Endothelial cell (in vitro differentiated cells): ENCODE measurements at regions not wholly inside any gene's neighbourhood (a gene's known extent, or its start where the extent isn't known, plus 50 kb on each side); places are given as distances from the start of the nearest gene placed in this dataset.

Experiments
- DNase-seq: peaks from one replicate; pipeline ENCODE4 v3.0.0; 2021; ENCODE audit warnings: low spot score
- H3K27ac Mint-ChIP-seq: one replicate; pipeline ENCODE4 v1.8.0; 2021; ENCODE audit warnings: mixed read lengths, inconsistent platforms; ENCODE audit not compliant: unreplicated experiment
- H3K27me3 Mint-ChIP-seq: one replicate; pipeline ENCODE4 v1.8.0; 2021; ENCODE audit warnings: mild to moderate bottlenecking, moderate library complexity, mixed read lengths, inconsistent platforms; ENCODE audit not compliant: unreplicated experiment
- H3K36me3 Mint-ChIP-seq: one replicate; pipeline ENCODE4 v1.8.0; 2021; ENCODE audit warnings: mild to moderate bottlenecking, low read depth, mixed read lengths, inconsistent platforms; ENCODE audit not compliant: unreplicated experiment
- H3K4me1 Mint-ChIP-seq: one replicate; pipeline ENCODE4 v1.8.0; 2021; ENCODE audit warnings: mild to moderate bottlenecking, mixed read lengths, inconsistent platforms; ENCODE audit not compliant: unreplicated experiment
- H3K4me3 Mint-ChIP-seq: one replicate; pipeline ENCODE4 v1.8.0; 2021; ENCODE audit warnings: mild to moderate bottlenecking, mixed read lengths, inconsistent platforms; ENCODE audit not compliant: unreplicated experiment
- H3K9me3 Mint-ChIP-seq: one replicate; pipeline ENCODE4 v1.8.0; 2021; ENCODE audit warnings: mixed read lengths, inconsistent platforms; ENCODE audit not compliant: unreplicated experiment
- TF ChIP-seq, protein P1 (sequence below): fragments of 200-600 bp; sonication (generic); IDR thresholded peaks from one replicate; pipeline ENCODE4 v1.5.0; 2021; ENCODE audit warnings: antibody characterized with exemption; ENCODE audit not compliant: unreplicated experiment

DNA sequence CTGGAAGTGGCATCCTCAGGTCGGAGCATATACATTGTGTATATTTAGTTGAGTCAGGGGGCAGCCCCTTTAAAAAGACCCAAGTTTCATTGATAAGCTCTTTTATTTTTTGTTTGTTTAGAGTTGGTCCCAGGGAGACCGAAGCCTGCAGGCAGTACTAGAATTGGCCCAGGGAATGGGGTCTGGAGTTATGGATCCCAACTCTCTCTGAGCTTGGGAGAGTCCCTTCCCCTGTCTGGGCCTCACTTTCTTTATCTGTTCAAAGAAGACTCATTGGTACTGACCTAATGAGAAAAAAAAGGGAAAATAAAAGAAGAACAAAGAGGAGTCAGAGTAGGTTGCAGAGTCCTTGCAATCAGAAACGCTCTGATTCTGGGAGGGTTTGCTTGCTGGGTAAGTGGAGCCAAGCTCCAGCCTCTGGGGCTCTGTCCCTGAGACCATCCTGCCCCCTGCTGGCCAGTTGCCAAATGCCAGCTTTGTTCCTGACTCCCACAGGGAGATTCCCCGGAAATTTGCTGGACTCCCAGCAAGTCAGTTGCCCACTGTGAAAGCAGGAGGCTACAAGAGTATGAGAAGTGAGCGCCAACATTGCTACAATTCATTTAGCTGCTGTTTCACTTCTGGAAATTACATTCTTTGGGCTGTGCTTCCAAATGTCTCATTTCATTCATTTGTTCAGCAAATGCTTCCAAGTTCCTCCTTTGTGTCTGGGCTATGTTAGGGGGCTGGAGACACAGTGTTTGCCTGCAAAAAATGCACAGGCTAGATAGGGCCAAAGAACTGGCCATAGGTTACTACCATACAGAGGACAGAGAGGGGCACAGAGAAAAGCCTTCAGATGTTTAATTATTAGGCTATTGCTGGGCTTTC is 156.2 kb downstream of the MELK start:
- no peaks in the 10 kb centered on the region for H3K9me3 Mint-ChIP-seq
- peak; percentile 95 for DNase-seq
- no peak overlapping the region for H3K27ac Mint-ChIP-seq
- H3K36me3 Mint-ChIP-seq = no peaks in the 10 kb centered on the region
- H3K4me3 Mint-ChIP-seq = no peak overlapping the region
- H3K27me3 Mint-ChIP-seq = peaks cover 1% of the 10 kb centered on the region
- H3K4me1 Mint-ChIP-seq = no peaks in the 10 kb centered on the region
- TF ChIP-seq, protein P1, sequence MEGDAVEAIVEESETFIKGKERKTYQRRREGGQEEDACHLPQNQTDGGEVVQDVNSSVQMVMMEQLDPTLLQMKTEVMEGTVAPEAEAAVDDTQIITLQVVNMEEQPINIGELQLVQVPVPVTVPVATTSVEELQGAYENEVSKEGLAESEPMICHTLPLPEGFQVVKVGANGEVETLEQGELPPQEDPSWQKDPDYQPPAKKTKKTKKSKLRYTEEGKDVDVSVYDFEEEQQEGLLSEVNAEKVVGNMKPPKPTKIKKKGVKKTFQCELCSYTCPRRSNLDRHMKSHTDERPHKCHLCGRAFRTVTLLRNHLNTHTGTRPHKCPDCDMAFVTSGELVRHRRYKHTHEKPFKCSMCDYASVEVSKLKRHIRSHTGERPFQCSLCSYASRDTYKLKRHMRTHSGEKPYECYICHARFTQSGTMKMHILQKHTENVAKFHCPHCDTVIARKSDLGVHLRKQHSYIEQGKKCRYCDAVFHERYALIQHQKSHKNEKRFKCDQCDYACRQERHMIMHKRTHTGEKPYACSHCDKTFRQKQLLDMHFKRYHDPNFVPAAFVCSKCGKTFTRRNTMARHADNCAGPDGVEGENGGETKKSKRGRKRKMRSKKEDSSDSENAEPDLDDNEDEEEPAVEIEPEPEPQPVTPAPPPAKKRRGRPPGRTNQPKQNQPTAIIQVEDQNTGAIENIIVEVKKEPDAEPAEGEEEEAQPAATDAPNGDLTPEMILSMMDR = peak; percentile 97

DNA sequence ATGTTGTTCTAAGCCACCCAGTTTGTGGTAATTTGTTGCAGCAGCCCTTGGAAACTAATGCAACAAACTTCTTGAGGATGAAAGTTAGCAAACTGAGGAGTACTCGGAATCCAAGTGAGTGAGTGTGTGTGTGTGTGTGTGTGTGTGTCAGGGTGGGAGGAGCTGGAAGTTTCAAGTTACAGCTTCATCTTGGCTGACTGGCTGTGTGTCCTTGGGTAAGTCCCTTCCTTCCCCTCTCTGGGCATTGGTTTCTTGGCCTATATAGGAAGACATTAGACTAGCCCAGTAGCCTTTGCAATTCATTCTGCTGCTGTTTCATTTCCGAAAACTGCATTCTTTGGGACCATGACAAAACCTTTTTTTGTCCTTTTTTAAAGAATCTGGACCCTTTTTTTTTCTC is 157.2 kb downstream of the MELK start:
- no peak for DNase-seq
- TF ChIP-seq, protein P1 = no peak
- Mint-ChIP-seq H3K9me3 (no peaks in the 10 kb centered on the region), H3K27me3 (peaks cover 1% of the 10 kb centered on the region), H3K4me1 (no peaks in the 10 kb centered on the region), H3K27ac (no peak overlapping the region), H3K36me3 (no peaks in the 10 kb centered on the region), H3K4me3 (no peak overlapping the region)

DNA sequence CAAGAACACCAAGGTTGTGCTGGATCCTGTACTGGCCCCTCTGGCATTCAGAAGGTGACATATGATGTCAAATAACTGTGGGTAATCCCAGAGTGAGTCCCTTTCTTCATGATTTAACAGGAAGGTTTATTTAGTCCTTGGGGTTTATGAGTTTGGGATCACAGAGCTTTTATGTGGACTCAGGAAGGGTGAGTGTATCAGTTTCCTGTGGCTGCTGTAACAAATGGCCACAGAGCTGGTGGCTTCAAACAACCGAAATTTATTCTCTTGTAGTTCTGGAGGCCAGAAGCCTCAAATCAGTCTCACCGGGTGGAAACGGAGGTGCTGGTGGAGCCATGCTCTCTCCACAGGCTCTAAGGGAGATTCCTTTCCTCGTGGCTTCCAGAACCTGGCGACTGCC is 157.7 kb downstream of the MELK start:
- H3K27ac Mint-ChIP-seq = no peak overlapping the region
- H3K36me3 Mint-ChIP-seq = no peaks in the 10 kb centered on the region

DNA sequence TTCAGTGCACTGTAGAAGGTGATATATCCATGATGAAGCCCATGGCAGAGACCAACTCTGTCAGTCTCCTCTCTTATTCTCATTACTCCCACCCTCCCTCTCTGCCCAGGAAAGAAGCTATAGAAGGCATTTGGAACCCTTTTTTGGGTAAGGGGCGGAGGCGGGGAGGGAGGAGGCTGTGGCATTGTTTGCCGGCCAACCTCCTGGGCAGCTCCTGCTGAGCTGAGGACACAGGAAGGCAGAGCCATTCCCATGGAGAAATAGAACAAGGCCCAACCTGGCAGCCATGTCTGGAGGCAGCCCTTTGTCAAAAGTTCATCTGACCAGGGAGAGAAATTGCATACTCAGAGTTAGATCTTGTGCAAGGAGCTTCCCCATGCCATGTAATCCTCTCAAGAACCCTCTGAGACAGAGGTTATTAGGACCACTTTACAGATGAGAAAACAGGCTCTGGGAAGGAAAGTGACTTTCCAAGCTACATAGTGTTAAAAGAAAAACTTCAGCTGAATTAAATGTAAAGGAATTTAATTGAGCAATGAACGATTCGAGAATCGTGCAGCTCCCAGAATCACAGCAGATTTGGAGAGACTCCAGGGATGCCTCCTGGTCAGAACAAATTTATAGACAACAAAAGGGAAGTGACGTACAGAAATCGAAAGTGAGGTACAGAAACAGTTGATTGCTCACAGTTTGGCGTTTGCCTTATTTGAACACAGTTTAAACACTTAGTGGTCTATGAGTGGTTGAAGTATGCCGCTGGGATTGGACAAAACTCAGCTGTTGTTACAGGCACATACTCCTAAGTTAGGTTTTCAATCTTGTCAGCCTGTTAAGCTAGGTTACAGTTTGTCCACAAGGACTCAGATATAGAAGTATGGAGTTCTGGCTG is 158.6 kb downstream of the MELK start:
- no peak for DNase-seq
- no peak overlapping the region for H3K4me3 Mint-ChIP-seq
- H3K27ac Mint-ChIP-seq = no peak overlapping the region
- H3K27me3 Mint-ChIP-seq = peaks cover 1% of the 10 kb centered on the region
- TF ChIP-seq, protein P1 = no peak
- H3K36me3 Mint-ChIP-seq = no peaks in the 10 kb centered on the region
- no peaks in the 10 kb centered on the region for H3K9me3 Mint-ChIP-seq
- H3K4me1 Mint-ChIP-seq = no peaks in the 10 kb centered on the region

More for the DNA sequence above, 157.7 kb downstream of the MELK start:
- H3K27me3 Mint-ChIP-seq = peaks cover 1% of the 10 kb centered on the region
- H3K4me1 Mint-ChIP-seq = no peaks in the 10 kb centered on the region
- H3K4me3 Mint-ChIP-seq = no peak overlapping the region
- TF ChIP-seq, protein P1 = no peak
- no peaks in the 10 kb centered on the region for H3K9me3 Mint-ChIP-seq
- no peak for DNase-seq

DNA sequence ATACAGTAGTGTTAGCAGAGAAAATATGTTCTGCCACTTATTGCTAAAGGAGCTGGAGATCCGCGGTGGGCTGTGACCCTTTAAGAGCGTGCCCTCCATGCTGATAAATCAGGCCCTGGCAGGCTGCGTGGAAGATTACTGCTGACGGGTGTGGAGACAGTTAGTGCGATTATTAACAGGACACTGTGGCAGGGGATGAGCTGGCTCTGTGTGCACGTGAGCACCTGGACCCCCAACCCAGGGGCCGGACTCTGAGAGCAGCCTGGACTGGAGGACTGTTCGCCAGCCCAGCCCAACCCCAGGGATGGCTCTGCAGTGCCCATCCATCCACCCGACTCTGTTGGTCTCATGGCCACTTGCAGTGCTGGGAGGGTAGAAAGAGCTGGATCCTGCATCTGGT is 162.0 kb downstream of the MELK start:
- DNase-seq = no peak
- peaks cover 9% of the 10 kb centered on the region for H3K4me1 Mint-ChIP-seq
- TF ChIP-seq, protein P1 = no peak
- no peak overlapping the region for H3K27ac Mint-ChIP-seq
- peaks cover 2% of the 10 kb centered on the region for H3K27me3 Mint-ChIP-seq
- no peaks in the 10 kb centered on the region for H3K9me3 Mint-ChIP-seq
- no peak overlapping the region for H3K4me3 Mint-ChIP-seq
- H3K36me3 Mint-ChIP-seq = no peaks in the 10 kb centered on the region
